Stomach smooth muscle (tissue), 2 donors: ENCODE measurements at regions not wholly inside any gene's neighbourhood (a gene's known extent, or its start where the extent isn't known, plus 50 kb on each side); places are given as distances from the start of the nearest gene placed in this dataset.

ENCODE experiments used
- H3K27ac ChIP-seq: one replicate; pipeline ENCODE4 v1.7.0; 2013; ENCODE audit warnings: mild to moderate bottlenecking, low read length, inconsistent platforms
- H3K27me3 ChIP-seq, 2 donors: one replicate each; pipeline ENCODE4 v1.7.0; 2013; ENCODE audit warnings: low read length in 2 of 2; ENCODE audit not compliant: insufficient read depth in 2 of 2, control insufficient read depth in 1 of 2
- H3K36me3 ChIP-seq, 2 donors: one replicate each; pipeline ENCODE4 v1.7.0; 2013; ENCODE audit warnings: low read length in 2 of 2; ENCODE audit not compliant: control insufficient read depth in 2 of 2, insufficient read depth in 2 of 2
- H3K4me1 ChIP-seq: one replicate; pipeline ENCODE4 v1.7.0; 2013; ENCODE audit warnings: low read length; ENCODE audit not compliant: control insufficient read depth, insufficient read depth
- H3K4me3 ChIP-seq, 2 donors: one replicate each; pipeline ENCODE4 v1.7.0; 2013; ENCODE audit warnings: low read length in 2 of 2
- H3K9ac ChIP-seq, 2 donors: one replicate each; pipeline ENCODE4 v1.7.0; 2013; ENCODE audit warnings: low read length in 2 of 2, mild to moderate bottlenecking in 1 of 2
- H3K9me3 ChIP-seq, 2 donors: one replicate each; pipeline ENCODE4 v1.7.0; 2013; ENCODE audit warnings: low read length in 2 of 2; ENCODE audit not compliant: control insufficient read depth in 2 of 2
- donor health status: healthy.
- donor health status: Pancreatic carcinoma.

DNA sequence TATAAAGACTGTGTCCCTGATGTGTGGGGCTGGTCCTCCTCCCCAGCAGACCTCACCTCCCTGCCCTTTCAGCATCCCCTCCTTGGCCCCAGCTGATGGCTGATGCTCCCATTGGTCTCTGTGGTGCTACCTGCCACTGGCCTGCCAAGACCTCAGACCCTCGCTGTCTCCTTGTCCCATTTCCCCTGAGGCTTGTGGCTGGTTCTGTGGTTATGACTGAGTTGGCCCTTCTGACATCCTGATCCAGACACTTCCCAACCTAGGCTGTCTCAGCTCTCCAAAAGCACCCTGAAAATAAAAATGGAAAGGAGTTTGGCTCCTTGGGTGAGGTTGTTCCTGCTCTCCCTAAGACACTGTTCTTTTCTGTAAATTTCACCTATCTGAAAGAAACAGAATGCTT, 214.2 kb downstream of the RPS24 start:
- H3K9ac ChIP-seq: no peak overlapping the region
- H3K4me3 ChIP-seq: no peak overlapping the region
- peaks cover 21% of the 10 kb centered on the region for H3K4me1 ChIP-seq
- H3K36me3 ChIP-seq: no peaks in the 10 kb centered on the region
- H3K27me3 ChIP-seq: no peaks in the 10 kb centered on the region
- H3K9me3 ChIP-seq: no peaks in the 10 kb centered on the region
- H3K27ac ChIP-seq: peak overlapping the region; percentile 70

DNA sequence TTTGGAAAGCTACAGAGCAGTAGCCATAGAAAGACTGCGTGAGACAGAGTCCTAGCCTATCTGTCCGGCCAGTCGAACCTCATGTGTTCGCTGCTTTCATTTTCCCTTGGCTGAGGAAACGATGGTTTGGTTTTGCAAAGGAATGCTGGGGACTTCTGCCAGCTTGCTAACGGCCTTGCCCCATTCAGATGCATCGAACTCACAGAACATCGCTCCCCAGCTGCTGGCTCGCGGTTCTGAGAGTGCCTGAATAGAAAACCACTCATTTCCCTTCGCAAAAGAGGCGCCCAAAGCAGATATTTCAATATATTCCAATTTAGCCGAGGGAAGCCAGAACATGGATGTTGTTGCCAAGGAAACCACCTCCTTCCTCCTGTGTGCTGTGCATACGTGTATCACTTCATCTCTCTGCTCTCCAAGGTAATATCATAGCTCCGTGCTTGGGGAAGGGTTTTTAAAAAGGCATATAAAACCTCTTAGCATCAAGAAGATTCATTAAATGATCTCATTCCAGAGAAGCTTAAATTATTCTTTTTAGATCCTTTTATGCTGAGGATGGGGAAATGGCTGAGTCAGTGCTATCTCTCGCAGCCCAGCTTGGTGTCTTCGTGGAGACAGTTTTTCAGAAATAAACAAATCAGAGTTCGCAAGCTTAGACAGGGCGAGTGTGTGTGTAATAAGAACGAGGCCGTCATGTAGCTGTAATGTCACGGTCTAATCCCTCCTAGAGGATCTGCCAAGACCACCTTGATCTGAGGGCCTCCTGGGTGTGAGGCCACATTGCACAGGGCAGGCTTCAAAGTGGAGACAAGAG, 215.2 kb downstream of the RPS24 start:
- Histone ChIP-seq H3K27me3 (no peaks in the 10 kb centered on the region), H3K4me1 (peaks cover 21% of the 10 kb centered on the region), H3K36me3 (no peaks in the 10 kb centered on the region), H3K9ac (peak overlapping the region in 1 of 2 donors; percentile 36), H3K9me3 (no peaks in the 10 kb centered on the region), H3K4me3 (peak overlapping the region; percentile 24 to 65), H3K27ac (peak overlapping the region; percentile 70)

DNA sequence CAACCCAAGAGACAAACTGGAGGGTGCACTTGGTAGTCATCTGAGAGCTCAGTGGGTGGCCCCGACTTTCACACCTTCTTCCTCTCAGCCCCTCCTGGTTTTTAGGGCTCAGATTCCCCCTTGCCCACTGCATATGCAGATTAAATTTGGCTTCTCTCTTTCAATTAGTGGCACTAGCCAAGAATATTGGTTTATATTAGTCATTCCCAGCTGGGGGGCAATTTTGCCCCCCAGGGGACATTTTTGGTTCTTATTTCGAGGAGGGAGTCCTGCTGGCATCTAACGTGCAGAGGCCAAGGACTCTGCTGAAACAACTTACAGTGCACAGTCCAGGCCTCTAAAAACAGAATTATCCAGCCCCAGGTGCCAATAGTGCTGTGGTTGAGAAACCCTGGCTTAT, 216.0 kb downstream of the RPS24 start:
- no peak overlapping the region for H3K9ac ChIP-seq
- H3K9me3 ChIP-seq: no peaks in the 10 kb centered on the region
- no peak overlapping the region for H3K4me3 ChIP-seq
- H3K36me3 ChIP-seq: no peaks in the 10 kb centered on the region
- H3K4me1 ChIP-seq: peaks cover 21% of the 10 kb centered on the region
- peak overlapping the region; percentile 70 for H3K27ac ChIP-seq
- H3K27me3 ChIP-seq: no peaks in the 10 kb centered on the region

DNA sequence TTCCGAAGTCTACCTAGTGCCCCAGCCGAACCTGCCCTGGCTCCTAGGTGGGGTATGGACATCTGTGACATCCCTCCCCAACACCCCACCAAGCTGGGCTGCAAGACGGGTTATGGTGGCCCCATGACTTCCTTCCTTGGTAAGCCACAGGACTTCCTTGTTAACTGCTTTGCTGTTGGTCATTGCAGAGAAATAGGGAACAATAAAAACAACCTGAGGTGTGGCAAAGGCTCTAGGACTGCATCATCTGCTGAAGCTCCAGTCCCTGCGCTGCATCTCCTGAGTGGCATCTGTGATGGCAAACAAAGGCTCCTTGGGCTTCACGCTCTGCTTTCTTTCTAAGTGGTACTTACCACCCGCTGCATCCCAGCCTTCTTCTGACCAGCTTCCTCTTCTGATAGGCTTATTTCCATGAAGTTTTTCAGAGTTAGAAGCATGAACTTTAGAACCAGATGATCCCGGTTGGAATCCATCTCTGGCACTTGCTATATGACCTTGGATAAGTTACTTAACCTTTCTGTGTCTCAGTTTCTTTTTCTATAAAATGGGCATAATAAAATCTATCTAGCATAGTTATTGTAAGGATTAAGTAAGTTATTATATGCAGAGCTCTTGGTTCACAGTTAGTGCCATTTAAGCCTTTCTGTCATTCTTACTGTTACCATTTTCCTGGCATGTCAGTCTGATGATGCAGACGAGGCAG, 216.8 kb downstream of the RPS24 start:
- Histone ChIP-seq H3K4me3 (no peak overlapping the region), H3K27ac (no peak overlapping the region), H3K27me3 (no peaks in the 10 kb centered on the region), H3K4me1 (peaks cover 22% of the 10 kb centered on the region), H3K36me3 (no peaks in the 10 kb centered on the region), H3K9me3 (no peaks in the 10 kb centered on the region), H3K9ac (no peak overlapping the region)

DNA sequence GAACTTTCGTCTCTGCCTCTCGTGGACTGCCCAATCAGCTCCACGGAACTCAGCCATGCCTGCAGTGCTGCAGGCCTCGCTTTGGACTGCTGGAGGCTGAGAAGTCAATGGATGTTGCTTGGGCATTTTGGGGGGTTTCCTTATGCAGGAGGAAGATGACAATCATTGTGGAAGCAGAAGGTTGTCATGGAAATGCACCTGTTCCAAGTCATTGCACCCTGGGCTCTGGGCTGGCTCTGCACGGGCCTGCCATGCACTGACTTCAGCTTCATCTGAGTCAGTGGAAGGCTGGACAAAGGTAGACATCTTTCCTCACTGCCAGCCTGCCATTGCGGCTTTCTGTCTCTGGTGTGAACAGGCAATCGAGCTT, 217.3 kb downstream of the RPS24 start:
- Histone ChIP-seq H3K4me1 (peaks cover 27% of the 10 kb centered on the region), H3K27ac (no peak overlapping the region), H3K9me3 (no peaks in the 10 kb centered on the region), H3K9ac (no peak overlapping the region), H3K4me3 (no peak overlapping the region), H3K36me3 (no peaks in the 10 kb centered on the region), H3K27me3 (no peaks in the 10 kb centered on the region)

DNA sequence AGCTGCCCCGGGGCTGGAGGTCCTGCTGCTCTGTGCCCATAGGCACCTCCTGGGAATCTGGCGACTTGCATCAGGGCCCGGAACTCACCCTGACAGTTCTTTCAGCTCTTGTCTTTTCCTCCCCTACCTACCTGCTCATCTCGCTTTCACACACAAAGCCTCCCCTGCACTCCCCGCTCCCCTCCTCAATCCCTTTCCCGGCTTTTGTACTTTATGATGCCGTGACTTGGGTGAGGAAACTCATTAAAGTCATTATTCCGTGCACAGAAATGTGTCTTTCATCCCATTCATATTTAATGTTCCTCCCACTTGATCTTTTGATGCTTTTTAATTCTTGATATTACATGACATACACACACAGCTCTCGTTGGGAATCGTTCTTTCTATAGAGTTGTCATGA, 218.6 kb downstream of the RPS24 start:
- H3K27ac ChIP-seq: no peak overlapping the region
- no peak overlapping the region for H3K4me3 ChIP-seq
- peaks cover 34% of the 10 kb centered on the region for H3K4me1 ChIP-seq

DNA sequence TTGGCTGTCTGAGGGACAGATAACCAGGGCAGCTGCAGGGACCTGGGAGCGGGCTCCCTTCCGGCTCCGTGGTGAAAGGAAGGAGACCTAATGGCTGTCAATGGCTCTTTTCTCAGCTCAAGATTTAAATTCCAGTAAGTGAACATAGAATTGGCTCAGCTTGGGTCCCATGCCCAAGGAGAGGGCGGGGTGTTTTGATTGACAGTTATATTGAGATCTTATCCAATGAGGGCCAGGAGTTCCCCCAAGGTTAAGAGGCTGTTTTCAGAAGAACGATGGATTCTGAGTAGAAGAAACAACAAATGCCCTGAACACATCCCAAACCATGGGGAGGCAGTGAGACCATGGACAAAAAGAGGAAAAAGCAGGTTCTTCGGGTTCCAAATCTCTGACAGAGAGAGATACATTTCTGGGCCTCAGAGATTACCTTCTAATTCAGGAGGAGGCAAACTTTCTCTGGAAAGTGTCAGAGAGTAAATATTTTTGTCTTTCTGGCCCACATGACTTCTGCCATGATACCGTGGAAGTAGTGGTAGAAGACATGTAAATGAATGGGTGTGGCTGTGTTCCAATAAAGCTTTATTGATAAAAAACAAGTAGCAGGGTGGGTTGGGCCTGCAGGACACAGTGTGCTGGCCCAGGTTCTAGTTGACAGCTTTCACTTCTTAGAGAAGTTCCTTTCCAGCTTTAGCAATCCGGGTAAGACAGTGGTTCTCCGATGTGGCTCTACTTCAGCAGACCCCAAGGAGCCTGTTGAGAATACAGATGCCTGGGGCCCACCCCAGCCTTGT, 219.6 kb downstream of the RPS24 start:
- no peak overlapping the region for H3K9ac ChIP-seq
- peaks cover 27% of the 10 kb centered on the region for H3K4me1 ChIP-seq
- no peaks in the 10 kb centered on the region for H3K9me3 ChIP-seq
- H3K27ac ChIP-seq: no peak overlapping the region
- no peaks in the 10 kb centered on the region for H3K27me3 ChIP-seq
- H3K36me3 ChIP-seq: no peaks in the 10 kb centered on the region
- no peak overlapping the region for H3K4me3 ChIP-seq

More for the DNA sequence above, 218.6 kb downstream of the RPS24 start:
- Histone ChIP-seq H3K27me3 (no peaks in the 10 kb centered on the region), H3K9ac (no peak overlapping the region), H3K36me3 (no peaks in the 10 kb centered on the region), H3K9me3 (no peaks in the 10 kb centered on the region)

DNA sequence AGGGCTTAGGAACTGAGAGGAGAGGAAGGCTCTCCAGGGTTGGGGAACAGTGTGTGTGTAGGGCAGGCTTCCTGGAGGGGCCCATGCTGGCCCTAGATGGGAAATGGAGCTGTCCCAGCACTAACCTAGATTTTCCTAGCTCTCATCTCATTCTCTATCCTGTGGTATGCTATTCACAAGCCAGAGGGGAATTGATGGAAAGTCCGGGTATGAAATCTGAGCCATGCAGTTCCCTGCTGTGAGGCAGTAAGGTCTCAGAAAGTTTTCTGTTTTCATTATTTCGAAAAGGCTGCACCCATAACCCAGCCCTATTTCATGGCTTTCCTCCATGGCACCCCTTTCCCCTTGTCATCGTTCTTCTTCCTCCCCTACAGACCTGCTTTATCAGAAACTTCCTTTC, 220.3 kb downstream of the RPS24 start:
- Histone ChIP-seq H3K36me3 (no peaks in the 10 kb centered on the region), H3K9me3 (no peaks in the 10 kb centered on the region), H3K9ac (no peak overlapping the region), H3K27ac (no peak overlapping the region), H3K27me3 (no peaks in the 10 kb centered on the region), H3K4me1 (peaks cover 20% of the 10 kb centered on the region), H3K4me3 (no peak overlapping the region)

DNA sequence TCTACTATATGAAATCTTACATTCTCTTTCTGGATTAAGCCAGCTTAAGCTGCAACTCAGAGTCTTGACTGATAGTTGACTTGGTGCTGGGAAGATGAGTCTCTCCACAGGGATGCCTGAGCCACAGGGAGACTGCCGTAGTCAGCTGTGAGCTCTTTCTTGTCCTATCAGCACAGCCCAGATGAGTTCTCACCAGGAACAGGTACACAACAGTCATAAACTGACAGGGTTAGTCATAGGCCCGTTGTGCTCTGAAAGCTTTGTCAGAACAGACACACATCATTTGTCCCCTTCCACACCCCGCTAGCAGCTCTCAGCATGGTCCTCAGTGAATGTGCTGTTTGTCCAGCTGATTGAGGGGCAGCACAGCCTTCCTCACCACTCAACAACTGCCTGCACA, 221.6 kb downstream of the RPS24 start:
- no peaks in the 10 kb centered on the region for H3K27me3 ChIP-seq
- H3K4me1 ChIP-seq: peaks cover 15% of the 10 kb centered on the region
- H3K27ac ChIP-seq: peak overlapping the region; percentile 71
- no peak overlapping the region for H3K9ac ChIP-seq
- H3K4me3 ChIP-seq: no peak overlapping the region
- no peaks in the 10 kb centered on the region for H3K9me3 ChIP-seq
- no peaks in the 10 kb centered on the region for H3K36me3 ChIP-seq

DNA sequence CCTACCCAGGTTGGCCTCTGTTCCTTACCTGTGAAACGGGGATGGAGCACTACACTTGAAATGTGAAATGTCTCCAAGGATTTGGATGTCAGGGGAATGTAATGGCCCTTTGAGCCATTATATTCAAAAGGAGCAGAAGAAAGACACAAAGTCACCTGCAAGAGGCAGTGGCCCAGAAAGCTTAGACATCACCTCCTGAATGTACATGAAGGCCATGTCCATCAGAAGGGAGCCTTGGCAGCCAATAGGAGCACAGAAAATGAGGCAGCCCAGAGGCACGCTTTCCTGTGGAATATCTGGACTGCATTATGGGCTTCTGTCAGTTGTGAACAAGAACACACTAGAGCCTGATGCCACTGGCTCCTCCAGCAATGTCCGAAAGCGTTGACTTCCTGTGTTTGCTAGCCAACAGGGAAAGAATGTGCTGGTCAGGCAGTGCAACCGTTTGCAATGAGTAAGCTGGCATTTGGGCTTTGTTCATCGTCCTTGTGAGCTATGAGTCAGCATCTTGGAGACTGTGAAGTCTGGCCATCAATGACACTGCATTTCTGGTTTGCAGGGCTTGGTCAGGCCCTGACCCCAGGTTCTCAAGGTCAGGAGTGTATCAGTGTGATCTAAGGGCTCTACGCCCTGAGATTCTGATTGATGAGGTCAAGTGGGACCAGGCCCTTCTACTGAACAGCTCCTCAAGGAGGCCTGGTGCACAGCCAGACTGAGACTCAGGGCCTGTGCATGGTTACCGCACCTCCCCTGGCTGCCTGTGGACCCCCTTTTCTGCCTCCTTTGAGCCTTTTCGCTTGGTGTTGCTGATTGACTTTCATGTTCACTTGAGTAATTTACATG, 222.4 kb downstream of the RPS24 start:
- no peaks in the 10 kb centered on the region for H3K27me3 ChIP-seq
- H3K36me3 ChIP-seq: no peaks in the 10 kb centered on the region
- H3K4me1 ChIP-seq: peaks cover 15% of the 10 kb centered on the region
- H3K27ac ChIP-seq: peak overlapping the region; percentile 71
- H3K4me3 ChIP-seq: no peak overlapping the region
- no peak overlapping the region for H3K9ac ChIP-seq
- no peaks in the 10 kb centered on the region for H3K9me3 ChIP-seq
